Thymus (tissue), 11 donors: ENCODE measurements at regions not wholly inside any gene's neighbourhood (a gene's known extent, or its start where the extent isn't known, plus 50 kb on each side); places are given as distances from the start of the nearest gene placed in this dataset.

Experiments used
- DNase-seq, 9 donors: peaks; one replicate each; pipeline ENCODE4 v3.0.0-alpha.2; 2013; ENCODE audit warnings: low spot score in 9 of 9, low read depth in 6 of 9, missing footprints in 1 of 9
- H3K27ac ChIP-seq, 2 donors: one replicate each; pipeline ENCODE4 v1.5.1; 2013; ENCODE audit warnings: control low read depth in 1 of 2, low read depth in 1 of 2, low read length in 1 of 2, mild to moderate bottlenecking in 1 of 2, moderate library complexity in 1 of 2
- H3K27me3 ChIP-seq, 2 donors: one replicate each; pipeline ENCODE4 v1.5.1; 2013; ENCODE audit warnings: low read length in 1 of 2; ENCODE audit not compliant: control insufficient read depth in 2 of 2, insufficient read depth in 1 of 2
- H3K36me3 ChIP-seq, 2 donors: one replicate each; pipeline ENCODE4 v1.5.1; 2013; ENCODE audit warnings: low read length in 1 of 2, mild to moderate bottlenecking in 1 of 2, moderate library complexity in 1 of 2; ENCODE audit not compliant: control insufficient read depth in 2 of 2, insufficient read depth in 2 of 2
- H3K4me1 ChIP-seq, 2 donors: one replicate each; pipeline ENCODE4 v1.5.1; 2013; ENCODE audit warnings: low read length in 2 of 2; ENCODE audit not compliant: control insufficient read depth in 2 of 2, insufficient read depth in 2 of 2
- H3K4me3 ChIP-seq, 2 donors: one replicate each; pipeline ENCODE4 v1.5.1; 2013; ENCODE audit warnings: low read length in 2 of 2, control low read depth in 1 of 2, mild to moderate bottlenecking in 1 of 2
- H3K9me3 ChIP-seq, 2 donors: one replicate each; pipeline ENCODE4 v1.5.1; 2013; ENCODE audit warnings: low read length in 1 of 2, mild to moderate bottlenecking in 1 of 2; ENCODE audit not compliant: control insufficient read depth in 2 of 2, insufficient read depth in 1 of 2
- WGBS: extraction: QIAGEN DNeasy Blood & Tissue Kit; methylation state at CpG from one replicate; pipeline ENCODE4 v1.1.7; 2013; 5-methylcytosine and 5-hydroxymethylcytosine counted together
- donor health status: healthy.

DNA sequence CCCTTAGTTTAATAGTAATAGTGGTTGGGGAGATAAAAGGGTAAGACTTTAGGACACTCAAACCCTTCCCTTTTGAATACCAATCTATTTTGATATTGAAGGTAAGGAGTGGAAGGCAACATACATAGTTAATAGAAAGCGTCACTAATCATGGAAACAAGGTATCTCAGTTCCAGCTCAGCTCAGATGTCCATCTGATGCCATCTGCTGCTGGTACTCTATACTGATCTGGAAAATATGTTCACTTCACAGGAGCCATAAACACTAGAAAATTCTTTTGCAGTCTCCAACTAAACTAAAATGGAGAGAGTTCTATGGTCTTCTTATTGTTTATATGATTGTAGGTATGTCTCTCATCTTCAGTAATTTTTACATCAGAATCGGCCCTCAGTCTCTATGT lies 1777.1 kb downstream of the OTOL1 start:
- H3K9me3 ChIP-seq: no peaks in the 10 kb centered on the region
- no peak for DNase-seq
- H3K4me3 ChIP-seq: no peak overlapping the region

DNA sequence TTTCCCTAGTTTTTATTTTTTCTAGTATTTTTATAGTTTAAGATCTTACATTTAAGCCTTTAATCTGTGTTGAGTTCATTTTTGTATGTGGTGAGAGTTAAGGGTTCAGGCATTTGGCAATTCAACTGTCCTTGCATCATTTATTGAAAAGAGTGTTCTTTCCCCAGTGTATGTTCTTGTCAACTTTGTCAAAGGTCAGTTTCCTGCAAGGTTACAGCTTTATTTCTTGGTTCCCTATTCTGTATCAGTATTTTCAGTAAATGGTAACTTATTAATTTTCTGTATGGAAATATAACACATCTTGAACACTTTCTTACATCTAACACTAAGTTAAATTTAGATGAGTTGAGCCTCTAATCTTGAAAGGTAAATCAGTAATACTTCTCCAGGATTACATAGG lies 1770.1 kb downstream of the OTOL1 start:
- Histone ChIP-seq H3K9me3 (no peaks in the 10 kb centered on the region), H3K27ac (no peak overlapping the region), H3K4me1 (no peaks in the 10 kb centered on the region), H3K27me3 (no peaks in the 10 kb centered on the region), H3K4me3 (no peak overlapping the region), H3K36me3 (no peaks in the 10 kb centered on the region)
- DNase-seq: no peak

More for the DNA sequence above, 1777.1 kb downstream of the OTOL1 start:
- Histone ChIP-seq H3K27ac (no peak overlapping the region), H3K4me1 (no peaks in the 10 kb centered on the region), H3K36me3 (no peaks in the 10 kb centered on the region), H3K27me3 (no peaks in the 10 kb centered on the region)
- 77% methylated on average over 2 of the region's 2 CpGs for WGBS

DNA sequence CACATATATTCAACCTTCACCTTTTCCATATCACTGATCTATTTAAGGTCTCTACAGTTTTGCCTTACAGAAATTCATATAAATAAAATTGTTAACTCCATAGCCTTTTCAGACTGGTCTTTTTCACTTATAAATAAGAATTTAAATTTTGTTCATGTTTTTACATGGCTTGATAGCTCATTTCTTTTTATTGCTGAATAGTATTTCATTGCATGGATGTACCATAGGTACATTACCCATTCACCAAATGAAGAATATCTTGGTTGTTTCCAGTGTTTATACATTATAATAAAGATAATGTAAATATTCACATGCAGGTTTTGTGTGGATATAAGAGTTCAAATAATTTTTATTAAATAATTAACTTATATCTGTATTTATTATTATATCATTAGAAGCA lies 1765.0 kb downstream of the OTOL1 start:
- Histone ChIP-seq H3K36me3 (no peaks in the 10 kb centered on the region), H3K4me1 (no peaks in the 10 kb centered on the region), H3K4me3 (no peak overlapping the region), H3K27ac (no peak overlapping the region), H3K9me3 (no peaks in the 10 kb centered on the region), H3K27me3 (no peaks in the 10 kb centered on the region)
- DNase-seq: no peak

DNA sequence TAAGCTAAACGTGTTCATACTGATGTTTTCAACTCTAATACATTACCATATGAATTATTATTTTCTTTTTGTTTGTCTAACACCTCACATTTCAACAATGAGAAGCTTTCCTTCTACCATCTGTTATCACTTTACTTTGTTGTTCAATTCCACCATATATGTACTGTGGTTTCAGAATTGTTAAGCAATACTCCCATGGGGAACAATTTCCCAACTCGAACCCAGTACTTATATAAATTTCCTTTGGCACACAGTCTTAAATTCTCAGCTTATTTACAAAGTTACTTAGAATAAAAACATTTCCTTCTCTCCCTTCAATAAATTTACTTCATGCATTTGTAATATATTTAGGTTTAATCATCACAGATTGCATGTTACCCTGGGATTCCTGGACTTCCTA lies 1764.4 kb downstream of the OTOL1 start:
- H3K4me3 ChIP-seq: no peak overlapping the region
- no peak for DNase-seq
- 84% methylated on average over 2 of the region's 2 CpGs for WGBS
- no peaks in the 10 kb centered on the region for H3K27me3 ChIP-seq
- H3K9me3 ChIP-seq: no peaks in the 10 kb centered on the region
- no peaks in the 10 kb centered on the region for H3K36me3 ChIP-seq
- no peaks in the 10 kb centered on the region for H3K4me1 ChIP-seq
- no peak overlapping the region for H3K27ac ChIP-seq

DNA sequence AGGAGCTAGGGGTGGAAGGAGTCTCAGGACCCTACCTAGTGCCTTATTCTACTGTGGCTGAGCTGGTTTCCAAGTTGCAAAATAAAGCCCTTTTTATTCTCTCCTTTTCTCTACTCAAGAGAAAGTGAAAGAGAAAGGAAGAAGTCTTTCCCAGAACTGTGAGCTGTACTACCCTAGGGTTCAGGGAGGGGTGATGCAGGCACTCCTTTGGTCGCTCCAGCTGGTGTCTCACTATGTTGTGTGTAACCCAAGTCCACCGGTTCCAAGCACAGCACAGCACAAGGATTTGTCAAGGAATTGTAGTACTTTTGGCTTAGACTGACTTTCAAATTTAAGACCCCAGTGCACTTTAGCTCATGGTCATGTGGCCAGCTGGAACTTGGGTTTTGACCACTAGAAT lies 1721.7 kb downstream of the OTOL1 start:
- Histone ChIP-seq H3K4me1 (no peaks in the 10 kb centered on the region), H3K27ac (no peak overlapping the region), H3K27me3 (no peaks in the 10 kb centered on the region), H3K36me3 (no peaks in the 10 kb centered on the region), H3K9me3 (peaks cover 0 to 5% of the 10 kb centered on the region in 2 donors), H3K4me3 (no peak overlapping the region)
- no peak for DNase-seq
- WGBS: 96% methylated on average over 2 of the region's 2 CpGs

DNA sequence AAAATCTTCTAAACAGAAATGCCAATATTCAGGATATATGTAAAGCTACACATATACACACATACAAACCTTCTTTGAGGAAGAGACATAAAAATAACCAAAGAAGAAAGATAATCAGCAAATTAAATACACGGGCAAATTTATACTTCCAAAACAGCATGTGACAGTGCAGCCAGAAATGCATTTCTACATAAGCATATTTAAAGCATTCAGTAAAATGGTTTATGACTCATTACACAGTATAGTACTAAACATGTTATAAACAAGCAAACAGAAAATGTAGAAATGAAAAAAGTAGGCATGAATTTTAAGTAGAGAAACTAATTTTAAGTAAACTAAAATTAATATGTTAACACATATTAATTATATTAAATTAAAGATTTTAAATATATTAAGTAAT lies 1717.2 kb downstream of the OTOL1 start:
- WGBS: 97% methylated on average over 1 of the region's 1 CpG
- Histone ChIP-seq H3K27me3 (no peaks in the 10 kb centered on the region), H3K4me3 (no peak overlapping the region), H3K36me3 (no peaks in the 10 kb centered on the region), H3K4me1 (no peaks in the 10 kb centered on the region), H3K27ac (no peak overlapping the region), H3K9me3 (peaks cover 0 to 7% of the 10 kb centered on the region in 2 donors)
- no peak for DNase-seq

DNA sequence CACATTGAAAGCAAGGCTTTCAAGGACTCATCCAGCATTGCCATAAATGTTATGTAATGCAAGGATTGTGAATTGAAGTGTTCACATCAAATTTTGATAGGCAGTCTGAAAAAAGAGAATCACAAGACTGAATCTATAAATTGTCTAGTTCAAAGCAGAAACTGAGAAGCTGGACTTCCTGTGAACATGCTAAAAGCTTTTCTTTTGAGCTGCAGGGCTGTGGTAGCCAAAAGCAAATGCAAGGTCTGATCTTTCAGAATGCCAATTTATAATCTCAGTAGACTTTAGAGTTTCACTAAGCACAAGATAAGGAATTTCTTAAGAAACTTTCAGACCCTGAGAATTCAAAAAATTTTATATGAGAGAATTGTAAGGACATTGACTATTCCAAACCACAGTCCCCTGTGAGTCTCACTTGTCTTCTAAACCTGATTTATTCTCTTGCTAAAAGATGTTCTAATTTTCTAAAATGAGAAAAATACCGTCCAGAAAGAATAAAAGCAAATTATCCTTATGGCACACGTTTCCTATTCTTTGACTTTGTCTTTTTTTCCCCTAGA lies 1700.3 kb downstream of the OTOL1 start:
- 79% methylated on average over 2 of the region's 2 CpGs for WGBS
- no peaks in the 10 kb centered on the region for H3K9me3 ChIP-seq
- H3K36me3 ChIP-seq: no peaks in the 10 kb centered on the region
- no peaks in the 10 kb centered on the region for H3K27me3 ChIP-seq
- no peaks in the 10 kb centered on the region for H3K4me1 ChIP-seq
- no peak for DNase-seq
- no peak overlapping the region for H3K27ac ChIP-seq
- H3K4me3 ChIP-seq: no peak overlapping the region

DNA sequence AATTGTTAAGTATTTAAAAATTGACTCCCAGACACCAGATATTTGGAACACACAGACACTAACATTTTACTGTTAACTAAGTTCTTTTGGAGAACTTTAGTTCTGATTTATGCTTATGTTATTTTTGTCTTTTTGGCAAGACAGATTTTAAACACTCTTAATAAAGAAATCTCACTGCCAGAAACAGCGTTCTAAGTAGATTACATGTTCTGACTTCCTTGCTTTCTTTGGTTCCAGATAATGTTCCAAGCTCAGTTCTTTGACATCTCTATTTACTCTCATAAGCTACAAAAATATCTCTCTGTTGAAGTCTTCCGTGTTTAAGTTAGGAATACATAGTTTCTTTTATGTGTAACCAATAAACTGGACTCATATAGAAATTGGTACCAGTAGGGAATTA lies 1699.6 kb downstream of the OTOL1 start:
- 91% methylated on average over 2 of the region's 2 CpGs for WGBS

DNA sequence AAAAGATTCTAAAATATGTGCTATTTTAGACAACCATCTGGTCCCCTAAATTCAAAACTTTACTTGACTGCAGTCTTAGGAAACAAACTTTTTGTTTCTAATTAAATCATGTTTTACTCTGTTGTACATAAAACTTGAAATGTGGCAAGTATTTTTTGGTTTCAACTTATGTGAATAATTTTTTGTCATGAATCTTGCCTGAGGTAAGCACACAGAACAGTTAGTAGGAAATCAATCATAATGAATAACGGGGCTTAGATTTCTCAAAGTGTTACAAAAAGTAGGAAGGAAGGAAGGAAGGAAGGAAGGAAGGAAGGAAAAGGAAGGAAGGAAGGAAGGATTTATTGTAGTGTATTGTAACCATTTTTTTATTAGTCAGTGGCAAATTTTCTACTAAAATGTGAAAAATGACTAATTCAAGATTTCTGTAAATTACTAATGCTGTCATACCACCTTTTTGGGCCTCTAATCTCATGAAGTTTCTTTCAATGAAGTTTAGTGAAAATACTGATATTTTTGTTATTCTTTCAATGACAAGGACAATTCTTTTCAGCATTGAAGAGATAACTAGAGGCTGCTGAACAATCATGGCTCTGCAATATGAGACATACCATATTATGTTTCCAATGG lies 1689.2 kb downstream of the OTOL1 start:
- Histone ChIP-seq H3K4me3 (no peak overlapping the region), H3K4me1 (no peaks in the 10 kb centered on the region), H3K27ac (no peak overlapping the region), H3K27me3 (no peaks in the 10 kb centered on the region), H3K36me3 (no peaks in the 10 kb centered on the region), H3K9me3 (no peaks in the 10 kb centered on the region)
- WGBS: 54% methylated on average over 1 of the region's 1 CpG
- DNase-seq: no peak

More for the DNA sequence above, 1699.6 kb downstream of the OTOL1 start:
- H3K27ac ChIP-seq: no peak overlapping the region
- H3K4me3 ChIP-seq: no peak overlapping the region
- no peaks in the 10 kb centered on the region for H3K4me1 ChIP-seq
- no peaks in the 10 kb centered on the region for H3K36me3 ChIP-seq
- DNase-seq: no peak
- no peaks in the 10 kb centered on the region for H3K9me3 ChIP-seq
- no peaks in the 10 kb centered on the region for H3K27me3 ChIP-seq
